Memory B cell (primary cell): ENCODE measurements at regions not wholly inside any gene's neighbourhood (a gene's known extent, or its start where the extent isn't known, plus 50 kb on each side); places are given as distances from the start of the nearest gene placed in this dataset.

Experiments used
- ATAC-seq: fragments of 150-1000 bp; cut with Tn5 transposase; 2 replicates; pipeline ENCODE4 v1.10.0; 2021; ENCODE audit warnings: low read depth, mild to moderate bottlenecking, moderate library complexity
- DNase-seq, 2 donors: peaks; one replicate each; pipeline ENCODE4 v3.0.0; 2022; ENCODE audit warnings: low spot score in 2 of 2
- H3K27ac Mint-ChIP-seq: one replicate; pipeline ENCODE4 v1.8.0; 2022; ENCODE audit warnings: mild to moderate bottlenecking, moderate library complexity, mixed read lengths
- H3K27me3 Mint-ChIP-seq: one replicate; pipeline ENCODE4 v1.8.0; 2022; ENCODE audit warnings: mixed read lengths
- H3K36me3 Mint-ChIP-seq: one replicate; pipeline ENCODE4 v1.8.0; 2022; ENCODE audit warnings: mild to moderate bottlenecking, mixed read lengths
- H3K4me1 Mint-ChIP-seq: one replicate; pipeline ENCODE4 v1.8.0; 2022; ENCODE audit warnings: mixed read lengths
- H3K4me3 Mint-ChIP-seq: one replicate; pipeline ENCODE4 v1.8.0; 2022; ENCODE audit warnings: mild to moderate bottlenecking, moderate library complexity, mixed read lengths
- H3K9me3 Mint-ChIP-seq: one replicate; pipeline ENCODE4 v1.8.0; 2022; ENCODE audit warnings: mixed read lengths

DNA sequence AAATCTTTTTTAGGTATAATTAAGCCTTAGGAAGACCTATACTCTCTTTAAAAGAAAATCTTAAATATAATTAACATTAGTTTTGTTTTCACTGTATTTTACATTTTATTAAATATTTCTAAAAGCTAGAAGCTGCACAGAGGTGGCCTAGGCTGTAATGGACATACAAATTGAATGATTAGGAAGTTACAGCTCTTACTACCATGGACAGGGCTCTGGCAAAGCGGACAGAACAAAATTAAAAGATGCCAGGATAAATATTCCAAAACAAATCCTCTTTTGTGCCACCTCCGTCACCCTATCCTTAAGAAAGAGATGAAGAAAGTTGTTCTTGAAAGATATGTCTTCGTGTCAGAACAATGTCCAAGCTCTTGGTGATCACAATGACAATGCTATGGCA, 376.5 kb downstream of the ETNK1 start:
- DNase-seq (no peak), ATAC-seq (no peak)
- H3K36me3 Mint-ChIP-seq, result no peaks in the 10 kb centered on the region
- no peak overlapping the region for H3K27ac Mint-ChIP-seq
- peaks cover 4% of the 10 kb centered on the region for H3K27me3 Mint-ChIP-seq
- H3K4me3 Mint-ChIP-seq, result no peak overlapping the region
- no peaks in the 10 kb centered on the region for H3K4me1 Mint-ChIP-seq
- H3K9me3 Mint-ChIP-seq, result no peaks in the 10 kb centered on the region

DNA sequence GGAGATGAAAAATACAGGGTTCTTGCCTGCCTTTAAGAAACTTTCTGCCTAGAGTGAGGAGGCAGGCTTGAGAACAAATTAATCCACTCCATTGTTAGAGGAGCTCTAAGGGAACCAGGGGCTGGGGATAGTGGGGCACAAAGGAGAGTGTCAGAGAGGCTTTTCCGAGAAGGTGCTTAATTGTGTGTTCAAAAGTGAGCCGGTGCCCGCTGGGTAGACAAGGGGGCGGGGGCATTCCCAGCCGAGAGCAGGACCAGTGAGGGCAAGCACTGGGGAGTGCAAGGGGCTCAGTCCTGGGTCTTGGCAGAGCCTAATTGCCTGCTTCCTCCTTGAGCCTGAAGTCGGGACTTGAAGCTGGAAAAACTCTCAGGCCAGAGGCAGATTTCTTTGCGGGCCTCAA, 377.4 kb downstream of the ETNK1 start:
- Mint-ChIP-seq H3K36me3 (no peaks in the 10 kb centered on the region), H3K27me3 (peaks cover 4% of the 10 kb centered on the region), H3K4me1 (no peaks in the 10 kb centered on the region), H3K4me3 (no peak overlapping the region), H3K27ac (no peak overlapping the region), H3K9me3 (no peaks in the 10 kb centered on the region)
- no peak for ATAC-seq
- DNase-seq, result no peak

DNA sequence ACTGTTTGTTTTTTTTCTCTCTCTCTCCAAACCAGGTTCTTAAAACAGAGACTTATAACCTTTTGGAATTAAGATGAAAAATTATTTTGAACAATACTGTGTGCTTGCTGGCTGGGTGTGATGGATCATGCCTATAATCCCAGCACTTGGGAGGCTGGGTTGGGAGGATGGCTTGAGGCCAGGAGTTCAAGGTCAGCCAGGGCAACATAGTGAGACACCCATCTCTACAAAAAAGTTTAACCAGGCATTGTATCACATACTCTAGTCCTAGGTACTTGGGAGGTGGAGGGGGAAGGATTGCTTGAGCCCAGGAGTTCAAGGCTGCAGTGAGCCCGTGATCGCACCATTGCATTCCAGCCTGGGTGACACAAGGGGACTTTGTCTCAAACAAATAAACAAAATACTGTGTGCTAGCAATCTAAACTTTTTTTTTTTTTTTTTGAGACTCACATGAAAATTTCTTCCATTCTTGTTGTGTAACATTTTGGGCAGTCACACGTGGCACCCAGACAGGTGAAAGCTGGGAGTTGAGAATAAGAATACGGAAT, 379.6 kb downstream of the ETNK1 start:
- DNase-seq (no peak), ATAC-seq (no peak)
- no peak overlapping the region for H3K4me3 Mint-ChIP-seq
- H3K27ac Mint-ChIP-seq, result no peak overlapping the region
- peaks cover 1% of the 10 kb centered on the region for H3K27me3 Mint-ChIP-seq
- H3K36me3 Mint-ChIP-seq, result no peaks in the 10 kb centered on the region
- no peaks in the 10 kb centered on the region for H3K4me1 Mint-ChIP-seq
- no peaks in the 10 kb centered on the region for H3K9me3 Mint-ChIP-seq

DNA sequence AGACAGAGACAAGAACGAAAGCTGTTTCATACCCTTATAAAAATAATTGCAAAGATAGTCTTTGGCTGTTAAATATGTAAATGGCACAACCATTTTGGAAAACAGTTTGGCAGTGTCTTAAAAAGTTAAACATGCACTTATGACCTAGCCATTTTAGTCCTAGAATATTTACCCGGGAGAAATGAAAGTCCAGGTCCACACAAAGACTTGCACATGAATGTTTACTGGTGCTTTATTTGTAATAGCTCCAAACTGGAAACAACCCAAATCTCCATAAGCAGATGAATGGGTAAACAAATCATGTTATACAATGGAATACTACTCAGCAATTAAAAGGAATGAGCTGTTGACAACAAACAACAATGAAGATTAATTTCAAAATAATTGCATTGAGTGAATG, 380.4 kb downstream of the ETNK1 start:
- Mint-ChIP-seq H3K27ac (no peak overlapping the region), H3K27me3 (peaks cover 1% of the 10 kb centered on the region), H3K36me3 (no peaks in the 10 kb centered on the region), H3K9me3 (no peaks in the 10 kb centered on the region), H3K4me3 (no peak overlapping the region), H3K4me1 (no peaks in the 10 kb centered on the region)
- ATAC-seq (no peak), DNase-seq (no peak)

DNA sequence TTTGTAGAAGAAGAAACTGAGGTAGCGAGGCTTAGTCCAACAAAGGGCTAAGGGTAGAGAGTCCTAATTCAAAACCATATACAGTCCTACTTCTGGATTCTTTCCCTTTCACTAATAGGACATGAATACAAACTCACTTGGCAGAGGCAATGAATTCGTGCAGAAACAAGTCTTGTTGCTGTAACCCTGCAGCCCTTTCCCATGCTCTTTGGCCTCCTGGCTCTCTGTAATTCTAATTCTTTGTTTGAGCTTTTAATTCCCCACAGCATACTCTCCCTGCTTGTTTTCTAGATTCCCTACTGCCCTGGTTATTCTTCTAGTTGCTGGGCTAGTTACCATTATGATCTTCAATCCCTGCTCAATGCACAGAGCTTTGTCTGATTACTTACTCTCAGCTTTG, 381.4 kb downstream of the ETNK1 start:
- Mint-ChIP-seq H3K36me3 (no peaks in the 10 kb centered on the region), H3K4me1 (no peaks in the 10 kb centered on the region), H3K27me3 (peaks cover 1% of the 10 kb centered on the region), H3K4me3 (no peak overlapping the region), H3K9me3 (no peaks in the 10 kb centered on the region), H3K27ac (no peak overlapping the region)
- ATAC-seq (no peak), DNase-seq (no peak)

DNA sequence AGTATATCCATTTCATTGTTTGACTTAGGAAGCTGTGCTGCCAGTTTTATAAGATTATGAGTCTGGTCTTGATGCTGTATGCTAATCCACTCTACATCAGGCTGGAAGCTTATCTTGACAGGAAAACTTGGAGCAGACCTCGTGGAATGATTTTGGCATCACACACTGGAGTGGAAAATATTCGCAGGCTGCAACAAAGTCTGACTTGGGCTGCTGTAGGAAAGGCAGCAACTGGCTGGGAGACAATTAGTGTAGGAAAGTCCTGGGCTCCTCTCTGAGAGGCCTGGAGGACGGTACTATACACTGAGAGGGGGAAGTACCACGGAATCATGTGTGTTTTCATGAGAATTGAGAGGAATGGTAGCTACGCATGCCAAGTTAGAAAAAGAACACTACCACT, 383.7 kb downstream of the ETNK1 start:
- ATAC-seq (no peak), DNase-seq (no peak)
- Mint-ChIP-seq H3K4me1 (no peaks in the 10 kb centered on the region), H3K36me3 (no peaks in the 10 kb centered on the region), H3K27me3 (no peaks in the 10 kb centered on the region), H3K27ac (no peak overlapping the region), H3K9me3 (peaks cover 7% of the 10 kb centered on the region), H3K4me3 (no peak overlapping the region)

DNA sequence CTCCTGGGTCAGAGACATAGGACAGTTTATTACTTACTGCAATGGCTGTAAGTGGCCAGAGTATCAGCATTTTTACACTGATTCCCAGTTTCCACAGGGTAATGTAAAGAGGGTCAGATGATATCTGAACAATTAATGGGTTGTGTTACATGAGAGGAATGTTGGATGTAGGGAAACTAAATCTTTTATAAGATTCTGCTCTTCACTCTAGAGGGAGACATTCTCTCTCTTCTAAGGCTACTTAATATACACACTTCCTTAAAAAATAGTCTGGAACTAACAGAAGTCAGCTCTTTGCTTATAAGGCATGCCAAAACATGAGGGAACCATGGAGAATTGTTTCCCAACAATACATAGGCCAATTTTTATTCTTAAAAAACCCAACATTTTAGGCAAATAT, 389.8 kb downstream of the ETNK1 start:
- H3K27me3 Mint-ChIP-seq, result peaks cover 2% of the 10 kb centered on the region
- no peak for ATAC-seq
- H3K4me3 Mint-ChIP-seq, result no peak overlapping the region

DNA sequence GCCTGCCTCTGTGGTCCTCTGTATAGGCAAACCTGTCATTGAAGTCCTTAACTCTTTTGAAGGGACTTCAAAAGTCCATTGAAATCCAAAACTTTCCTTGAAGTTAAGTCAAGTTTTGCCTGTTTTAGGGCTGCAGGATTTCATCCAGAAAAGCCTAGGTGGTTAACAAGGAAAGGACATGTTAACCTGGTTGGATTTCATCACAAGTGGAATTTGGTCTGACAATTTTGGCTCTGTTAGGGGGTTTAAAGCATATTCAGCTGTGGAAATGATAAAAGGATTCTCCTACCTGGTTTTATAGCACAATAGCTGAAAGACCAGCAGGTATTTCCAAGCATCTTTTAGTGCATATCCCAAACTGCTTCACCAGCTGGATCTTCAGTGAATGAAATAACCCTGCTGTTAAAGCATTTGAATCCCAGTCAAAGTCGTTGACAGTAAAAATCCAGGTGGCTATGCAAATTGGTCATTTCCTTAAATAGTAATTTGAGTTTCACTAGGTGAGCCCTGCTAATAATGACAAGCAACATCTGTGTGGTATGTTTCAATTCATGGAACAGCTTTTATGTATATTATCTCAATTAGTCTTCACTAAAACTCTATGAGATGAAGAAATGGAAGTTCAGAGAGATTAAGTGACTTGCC, 400.5 kb downstream of the ETNK1 start:
- H3K27ac Mint-ChIP-seq, result no peak overlapping the region
- no peaks in the 10 kb centered on the region for H3K4me1 Mint-ChIP-seq
- H3K27me3 Mint-ChIP-seq, result peaks cover 7% of the 10 kb centered on the region
- H3K4me3 Mint-ChIP-seq, result no peak overlapping the region
- DNase-seq (no peak), ATAC-seq (no peak)
- no peaks in the 10 kb centered on the region for H3K36me3 Mint-ChIP-seq
- H3K9me3 Mint-ChIP-seq, result peaks cover 2% of the 10 kb centered on the region

More for the DNA sequence above, 389.8 kb downstream of the ETNK1 start:
- Mint-ChIP-seq H3K4me1 (no peaks in the 10 kb centered on the region), H3K36me3 (no peaks in the 10 kb centered on the region), H3K27ac (no peak overlapping the region), H3K9me3 (peaks cover 7% of the 10 kb centered on the region)
- DNase-seq, result no peak

DNA sequence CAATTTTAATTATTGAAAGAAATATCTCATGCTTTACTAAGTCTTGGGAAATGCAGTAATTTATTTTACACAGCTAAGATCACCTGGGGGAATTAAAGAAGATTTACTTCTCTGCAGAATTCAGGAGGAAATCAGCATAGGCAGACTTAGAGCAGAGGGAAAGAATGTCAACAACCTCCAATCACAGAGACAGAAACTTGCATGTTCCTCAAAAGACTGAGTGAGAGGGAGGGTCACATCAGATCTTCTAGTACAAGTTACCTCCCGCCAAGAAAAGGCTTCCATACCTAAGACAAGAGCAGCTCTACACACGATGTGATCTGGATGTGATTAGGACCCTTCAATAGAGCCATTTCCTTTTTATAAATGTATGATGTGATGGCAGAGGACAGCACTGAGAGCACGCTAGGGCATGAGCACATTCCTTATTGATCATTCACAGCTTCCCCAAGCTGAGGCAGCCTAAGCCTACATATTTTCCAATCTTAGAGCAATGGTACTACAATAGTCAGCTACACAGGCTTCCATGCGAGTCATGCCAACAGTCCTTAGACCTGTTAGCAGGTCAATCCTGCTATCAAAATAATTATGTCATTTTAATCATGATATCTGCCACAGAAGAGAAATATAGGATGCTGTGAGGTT, 403.3 kb downstream of the ETNK1 start:
- Mint-ChIP-seq H3K4me1 (no peaks in the 10 kb centered on the region), H3K27me3 (peaks cover 2% of the 10 kb centered on the region), H3K4me3 (no peak overlapping the region), H3K9me3 (no peaks in the 10 kb centered on the region), H3K27ac (no peak overlapping the region), H3K36me3 (no peaks in the 10 kb centered on the region)
- DNase-seq, result no peak
- ATAC-seq, result no peak

DNA sequence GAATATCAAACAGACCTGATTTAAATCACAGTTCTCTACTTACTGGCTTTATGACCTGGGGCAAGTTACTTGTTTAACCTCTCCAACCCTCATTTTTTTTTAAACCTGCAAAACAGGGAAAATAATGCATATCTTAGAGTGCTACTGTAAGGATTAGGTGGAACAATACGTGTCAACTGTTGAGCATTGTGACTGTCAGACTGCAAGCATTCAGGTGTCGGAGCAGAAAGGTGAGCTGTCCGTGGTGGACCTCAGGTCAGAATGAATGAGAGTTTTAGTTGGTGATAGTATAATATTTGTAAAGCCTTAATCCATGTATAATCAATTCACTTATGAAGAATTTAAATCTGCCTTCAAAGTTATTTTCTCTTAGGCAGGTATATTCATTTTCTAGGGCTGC, 404.2 kb downstream of the ETNK1 start:
- no peak overlapping the region for H3K27ac Mint-ChIP-seq
- peaks cover 2% of the 10 kb centered on the region for H3K27me3 Mint-ChIP-seq
- H3K4me3 Mint-ChIP-seq, result no peak overlapping the region
- H3K36me3 Mint-ChIP-seq, result no peaks in the 10 kb centered on the region
- no peaks in the 10 kb centered on the region for H3K4me1 Mint-ChIP-seq
- DNase-seq (no peak), ATAC-seq (no peak)
- H3K9me3 Mint-ChIP-seq, result no peaks in the 10 kb centered on the region

DNA sequence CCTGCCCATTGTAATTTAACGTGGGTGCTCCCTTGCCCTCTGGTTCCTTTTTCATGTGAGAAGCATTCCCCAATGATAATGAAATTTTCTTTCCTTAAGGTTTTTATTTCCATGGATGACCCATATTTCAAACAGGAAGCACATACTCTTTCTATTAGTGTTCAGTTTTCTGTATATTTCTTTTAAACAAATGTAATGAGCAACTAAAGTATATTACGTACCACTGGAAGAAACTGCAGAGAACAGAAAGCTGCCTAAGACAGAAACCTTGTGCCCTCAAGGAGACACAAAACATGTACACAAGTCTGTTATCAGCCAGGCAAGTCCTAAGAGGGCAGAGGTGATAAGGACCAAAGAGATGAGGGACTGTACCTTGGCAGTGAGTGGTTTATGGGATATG, 414.9 kb downstream of the ETNK1 start:
- Mint-ChIP-seq H3K27ac (no peak overlapping the region), H3K4me3 (no peak overlapping the region), H3K27me3 (peaks cover 10% of the 10 kb centered on the region), H3K36me3 (no peaks in the 10 kb centered on the region), H3K4me1 (no peaks in the 10 kb centered on the region), H3K9me3 (peaks cover under 1% of the 10 kb centered on the region)
- DNase-seq (no peak), ATAC-seq (no peak)

DNA sequence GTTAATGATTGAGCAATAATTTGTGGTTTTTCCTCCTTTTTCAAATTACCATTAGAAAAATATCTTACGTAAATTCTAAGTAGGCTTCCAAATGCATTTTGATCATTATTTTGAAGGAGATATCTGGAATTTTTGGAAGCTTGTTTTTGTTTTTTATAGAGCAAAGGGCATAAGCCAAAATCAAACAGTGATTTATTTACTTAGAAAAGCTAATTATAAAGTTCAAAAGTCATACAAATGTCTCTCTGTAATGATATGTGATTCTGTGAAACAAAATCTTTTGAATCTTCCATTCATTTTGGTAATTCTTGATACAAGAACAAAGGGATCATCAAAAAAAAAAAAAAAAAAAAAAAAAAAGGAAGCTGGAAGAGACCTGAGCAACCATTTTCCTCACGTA, 416.8 kb downstream of the ETNK1 start:
- ATAC-seq, result no peak
- H3K27me3 Mint-ChIP-seq, result peaks cover 5% of the 10 kb centered on the region
- H3K4me3 Mint-ChIP-seq, result no peak overlapping the region

DNA sequence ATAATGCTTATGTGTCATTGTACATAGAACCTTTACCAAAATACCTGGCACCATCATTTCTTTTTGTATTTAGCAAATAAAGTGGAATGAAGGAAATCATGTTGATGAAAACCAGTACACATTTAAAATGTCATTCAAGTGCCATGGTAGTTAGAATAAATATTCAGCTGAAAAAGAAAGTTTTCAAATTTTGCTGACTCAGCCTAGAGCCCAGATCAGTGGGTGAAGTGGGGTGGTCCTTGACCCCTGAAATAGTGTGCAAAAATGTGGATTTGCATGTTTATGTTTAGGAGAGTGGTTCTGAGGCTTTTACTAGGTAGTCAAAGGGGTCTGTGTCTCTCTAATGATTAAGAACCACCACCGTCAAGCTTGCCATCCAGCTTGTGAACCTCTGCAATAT, 418.7 kb downstream of the ETNK1 start:
- H3K4me3 Mint-ChIP-seq, result no peak overlapping the region
- DNase-seq (no peak), ATAC-seq (no peak)
- peaks cover 3% of the 10 kb centered on the region for H3K27me3 Mint-ChIP-seq
- H3K4me1 Mint-ChIP-seq, result no peaks in the 10 kb centered on the region
- H3K36me3 Mint-ChIP-seq, result no peaks in the 10 kb centered on the region
- H3K9me3 Mint-ChIP-seq, result peaks cover 4% of the 10 kb centered on the region
- no peak overlapping the region for H3K27ac Mint-ChIP-seq

More for the DNA sequence above, 416.8 kb downstream of the ETNK1 start:
- Mint-ChIP-seq H3K36me3 (no peaks in the 10 kb centered on the region), H3K27ac (no peak overlapping the region), H3K4me1 (no peaks in the 10 kb centered on the region), H3K9me3 (no peaks in the 10 kb centered on the region)
- no peak for DNase-seq

DNA sequence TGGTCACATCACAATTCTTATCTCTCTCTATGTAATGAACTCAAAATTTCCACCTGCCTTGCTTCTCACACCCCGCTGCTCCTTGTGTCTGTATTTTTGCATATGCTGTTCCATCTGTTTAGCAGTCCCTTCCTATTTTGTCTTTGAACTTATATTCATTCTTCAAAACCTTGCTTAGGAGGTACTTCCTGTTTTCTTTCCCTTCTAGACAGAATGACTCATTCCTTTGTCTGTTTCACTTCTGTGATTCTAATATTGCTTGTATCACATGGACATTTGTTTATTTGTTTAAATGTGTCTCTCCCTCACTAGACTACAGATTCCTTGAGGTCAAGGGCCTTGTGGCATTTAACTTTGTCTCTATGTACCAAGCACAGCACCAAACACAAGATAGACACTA, 424.2 kb downstream of the ETNK1 start:
- DNase-seq (no peak), ATAC-seq (peak; percentile 46)
- H3K9me3 Mint-ChIP-seq, result peaks cover 11% of the 10 kb centered on the region
- no peaks in the 10 kb centered on the region for H3K36me3 Mint-ChIP-seq
- peaks cover 5% of the 10 kb centered on the region for H3K4me1 Mint-ChIP-seq
- no peaks in the 10 kb centered on the region for H3K27me3 Mint-ChIP-seq
- H3K27ac Mint-ChIP-seq, result no peak overlapping the region
- H3K4me3 Mint-ChIP-seq, result no peak overlapping the region

DNA sequence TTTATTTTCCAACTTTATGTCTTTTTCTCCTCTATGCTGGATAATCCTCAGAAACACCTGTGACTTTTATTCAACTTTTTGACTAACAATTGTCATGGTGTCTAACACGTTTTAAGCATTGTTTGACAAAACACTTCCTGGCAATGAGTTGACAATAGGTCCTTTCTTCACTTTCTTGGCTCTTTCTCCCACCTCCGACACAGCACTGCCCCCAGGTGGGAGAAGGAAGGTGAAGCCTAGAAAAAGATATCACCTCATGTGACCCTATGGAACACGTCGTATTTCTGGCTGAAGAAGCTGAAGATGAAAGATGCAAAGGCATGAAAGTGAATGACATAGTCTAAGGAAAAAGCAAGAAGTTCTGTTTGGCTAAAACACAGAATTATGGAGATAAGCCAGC, 430.0 kb downstream of the ETNK1 start:
- Mint-ChIP-seq H3K4me1 (no peaks in the 10 kb centered on the region), H3K27ac (no peak overlapping the region), H3K9me3 (peaks cover 3% of the 10 kb centered on the region), H3K36me3 (no peaks in the 10 kb centered on the region), H3K27me3 (peaks cover 2% of the 10 kb centered on the region), H3K4me3 (no peak overlapping the region)
- ATAC-seq, result no peak
- DNase-seq, result no peak
